ENCODE measurements at regions not wholly inside any gene's neighbourhood (a gene's known extent, or its start where the extent isn't known, plus 50 kb on each side); places are given as distances from the start of the nearest gene placed in this dataset.

DNA sequence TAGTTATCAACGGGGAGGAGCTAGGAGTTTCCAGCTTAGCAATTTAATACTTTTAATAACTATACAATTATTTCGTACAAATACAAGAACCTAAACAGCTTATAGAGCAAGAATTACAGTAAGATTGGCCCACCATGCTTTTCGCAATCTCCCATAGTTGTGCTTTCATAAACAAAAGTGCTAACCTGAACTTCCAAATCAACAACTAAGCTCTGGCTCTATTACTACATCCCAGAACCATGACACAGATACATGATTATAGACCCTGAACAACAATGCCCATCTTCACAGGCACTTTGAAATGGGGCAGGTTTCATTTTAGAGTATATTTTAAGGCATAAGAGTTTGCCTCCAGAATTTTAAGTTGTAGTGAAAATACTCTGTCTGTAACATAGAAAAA, 203.5 kb downstream of the DMRTA1 start:
- no peak for TF ChIP-seq POLR2A (IDR thresholded peaks at IDR 0.05)
- TF ChIP-seq, protein P1, sequence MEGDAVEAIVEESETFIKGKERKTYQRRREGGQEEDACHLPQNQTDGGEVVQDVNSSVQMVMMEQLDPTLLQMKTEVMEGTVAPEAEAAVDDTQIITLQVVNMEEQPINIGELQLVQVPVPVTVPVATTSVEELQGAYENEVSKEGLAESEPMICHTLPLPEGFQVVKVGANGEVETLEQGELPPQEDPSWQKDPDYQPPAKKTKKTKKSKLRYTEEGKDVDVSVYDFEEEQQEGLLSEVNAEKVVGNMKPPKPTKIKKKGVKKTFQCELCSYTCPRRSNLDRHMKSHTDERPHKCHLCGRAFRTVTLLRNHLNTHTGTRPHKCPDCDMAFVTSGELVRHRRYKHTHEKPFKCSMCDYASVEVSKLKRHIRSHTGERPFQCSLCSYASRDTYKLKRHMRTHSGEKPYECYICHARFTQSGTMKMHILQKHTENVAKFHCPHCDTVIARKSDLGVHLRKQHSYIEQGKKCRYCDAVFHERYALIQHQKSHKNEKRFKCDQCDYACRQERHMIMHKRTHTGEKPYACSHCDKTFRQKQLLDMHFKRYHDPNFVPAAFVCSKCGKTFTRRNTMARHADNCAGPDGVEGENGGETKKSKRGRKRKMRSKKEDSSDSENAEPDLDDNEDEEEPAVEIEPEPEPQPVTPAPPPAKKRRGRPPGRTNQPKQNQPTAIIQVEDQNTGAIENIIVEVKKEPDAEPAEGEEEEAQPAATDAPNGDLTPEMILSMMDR (IDR thresholded peaks at IDR 0.05), result no peak

Data from lower leg skin (tissue), 3 donors.